LNCaP clone FGC (cell line): ENCODE measurements at regions not wholly inside any gene's neighbourhood (a gene's known extent, or its start where the extent isn't known, plus 50 kb on each side); places are given as distances from the start of the nearest gene placed in this dataset.

Source experiments
- DNase-seq: peaks from one replicate; pipeline ENCODE4 v3.0.0-alpha.2; 2011; ENCODE audit warnings: low read depth
- H3K4me3 ChIP-seq: 2 replicates; pipeline ENCODE4 v1.5.1; 2011; ENCODE audit warnings: mild to moderate bottlenecking, low read depth, low read length, control low read depth
- TF ChIP-seq, protein P1 (sequence below): IDR thresholded peaks from 2 replicates; pipeline ENCODE4 v1.5.1; 2012; ENCODE audit warnings: mild to moderate bottlenecking; ENCODE audit not compliant: control insufficient read depth, insufficient read depth; ENCODE audit errors: extremely low read depth

DNA sequence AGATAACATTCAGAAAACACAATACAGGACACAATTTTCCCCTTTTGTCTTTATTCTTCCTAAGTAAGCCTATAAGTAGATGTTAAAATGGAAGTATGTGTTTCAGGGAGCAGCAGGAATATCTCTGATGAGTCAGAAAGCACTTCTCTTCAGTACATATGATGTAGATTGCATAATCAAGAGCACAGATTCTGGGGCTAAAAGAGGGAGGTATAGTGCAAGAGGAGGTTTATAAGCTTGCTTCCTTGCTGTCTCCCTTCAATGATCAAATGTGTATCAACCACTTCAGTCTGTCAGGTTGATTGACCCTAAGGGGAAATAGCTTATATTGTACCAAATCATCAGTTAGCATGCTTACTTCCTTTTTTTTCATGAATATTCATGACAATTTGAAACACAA, 822.8 kb downstream of the BRINP3 start:
- no peak overlapping the region for H3K4me3 ChIP-seq
- DNase-seq = no peak
- TF ChIP-seq, protein P1, sequence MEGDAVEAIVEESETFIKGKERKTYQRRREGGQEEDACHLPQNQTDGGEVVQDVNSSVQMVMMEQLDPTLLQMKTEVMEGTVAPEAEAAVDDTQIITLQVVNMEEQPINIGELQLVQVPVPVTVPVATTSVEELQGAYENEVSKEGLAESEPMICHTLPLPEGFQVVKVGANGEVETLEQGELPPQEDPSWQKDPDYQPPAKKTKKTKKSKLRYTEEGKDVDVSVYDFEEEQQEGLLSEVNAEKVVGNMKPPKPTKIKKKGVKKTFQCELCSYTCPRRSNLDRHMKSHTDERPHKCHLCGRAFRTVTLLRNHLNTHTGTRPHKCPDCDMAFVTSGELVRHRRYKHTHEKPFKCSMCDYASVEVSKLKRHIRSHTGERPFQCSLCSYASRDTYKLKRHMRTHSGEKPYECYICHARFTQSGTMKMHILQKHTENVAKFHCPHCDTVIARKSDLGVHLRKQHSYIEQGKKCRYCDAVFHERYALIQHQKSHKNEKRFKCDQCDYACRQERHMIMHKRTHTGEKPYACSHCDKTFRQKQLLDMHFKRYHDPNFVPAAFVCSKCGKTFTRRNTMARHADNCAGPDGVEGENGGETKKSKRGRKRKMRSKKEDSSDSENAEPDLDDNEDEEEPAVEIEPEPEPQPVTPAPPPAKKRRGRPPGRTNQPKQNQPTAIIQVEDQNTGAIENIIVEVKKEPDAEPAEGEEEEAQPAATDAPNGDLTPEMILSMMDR = no peak

DNA sequence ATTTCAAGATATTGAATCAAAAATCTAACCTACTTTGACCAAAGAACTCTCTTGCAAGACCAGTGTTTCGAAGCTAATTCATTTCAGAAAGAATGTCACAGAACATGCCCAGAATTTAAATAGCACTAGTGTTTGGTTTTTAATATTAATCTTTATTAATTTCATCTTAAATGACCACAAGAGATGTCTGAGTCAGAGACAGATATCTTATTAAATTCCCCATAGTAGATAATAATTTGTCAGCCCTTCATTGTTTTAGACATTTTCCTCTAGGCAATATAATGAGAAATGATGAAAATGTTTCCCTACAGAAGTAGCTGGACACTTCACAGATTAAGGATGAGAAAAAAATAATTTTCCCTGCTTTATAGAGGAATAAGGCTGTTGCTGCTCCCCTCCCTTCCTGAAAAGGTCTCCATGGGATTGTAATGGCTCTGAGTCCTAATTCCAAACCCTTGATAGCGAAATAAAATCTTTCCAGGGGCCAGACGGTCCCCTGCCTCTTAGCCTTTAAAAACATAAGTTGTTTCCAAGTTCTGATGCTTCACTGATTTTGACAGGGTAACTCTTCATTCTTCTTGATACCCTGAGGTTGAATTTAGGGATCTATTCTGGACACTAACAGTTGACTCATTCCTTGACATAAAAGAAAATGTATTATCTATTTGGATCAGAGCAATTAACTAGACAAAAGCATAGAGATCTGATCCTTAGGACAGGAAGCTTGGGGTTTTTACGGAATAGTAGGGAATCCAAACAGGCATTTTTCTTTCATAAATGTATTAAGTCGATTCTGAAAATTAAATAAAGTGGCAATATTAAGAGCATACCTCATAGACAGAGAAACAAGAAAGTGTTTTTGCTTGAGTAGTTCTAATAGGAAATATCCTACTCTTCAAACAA, 820.8 kb downstream of the BRINP3 start:
- TF ChIP-seq, protein P1 = no peak
- no peak overlapping the region for H3K4me3 ChIP-seq
- DNase-seq = no peak

GRCh38 chr1:189657715-189658114, 819.9 kb downstream of the BRINP3 start:
- TF ChIP-seq, protein P1 = no peak
- DNase-seq = no peak
- no peak overlapping the region for H3K4me3 ChIP-seq

GRCh38 chr1:189658381-189658780, 819.3 kb downstream of the BRINP3 start:
- TF ChIP-seq, protein P1 = no peak
- no peak overlapping the region for H3K4me3 ChIP-seq
- DNase-seq = no peak

- TF ChIP-seq, protein P1 = no peak
- no peak overlapping the region for H3K4me3 ChIP-seq
- no peak for DNase-seq
Observed at GRCh38 chr1:189659731-189660130, 817.9 kb downstream of the BRINP3 start.

- H3K4me3 ChIP-seq = no peak overlapping the region
- no peak for DNase-seq
- TF ChIP-seq, protein P1 = no peak
Observed at GRCh38 chr1:189662190-189662589, 815.5 kb downstream of the BRINP3 start.

- H3K4me3 ChIP-seq = no peak overlapping the region
- TF ChIP-seq, protein P1 = no peak
- DNase-seq = no peak
Observed at GRCh38 chr1:189669846-189670245, 807.8 kb downstream of the BRINP3 start.
